ENCODE measurements at regions not wholly inside any gene's neighbourhood (a gene's known extent, or its start where the extent isn't known, plus 50 kb on each side); places are given as distances from the start of the nearest gene placed in this dataset.

GRCh38 chr2:34178482-34178881, 579.4 kb upstream of the FAM98A start:
- TF ChIP-seq CTCF (IDR thresholded peaks at IDR 0.05; ENCODE audit: low read depth, low read length): no peak
- no peak for TF ChIP-seq EZH2phosphoT487 (IDR thresholded peaks at IDR 0.05; ENCODE audit: low read depth)

Data from OCI-LY3 (cell line).